GM21825 (cell line): ENCODE measurements at regions not wholly inside any gene's neighbourhood (a gene's known extent, or its start where the extent isn't known, plus 50 kb on each side); places are given as distances from the start of the nearest gene placed in this dataset.
"Not testable (repeated sequence)": the region's sequence is repeated elsewhere in the genome, so short reads cannot be mapped to it uniquely, and the experiment has no call there.

Experiments used
- ATAC-seq: cut with Tn5 transposase; IDR thresholded peaks from one replicate; pipeline ENCODE4 v1.9.1; 2021; ENCODE audit warnings: mild to moderate bottlenecking, moderate library complexity; ENCODE audit not compliant: unreplicated experiment

- no peak for ATAC-seq
Measured at GRCh38 chr1:82366689-82367088, 566.0 kb downstream of the ADGRL2 start.

- not testable (repeated sequence) for ATAC-seq
Measured at GRCh38 chr1:82359541-82359940, 558.8 kb downstream of the ADGRL2 start.

- not testable (repeated sequence) for ATAC-seq
Measured at GRCh38 chr1:82358706-82359105, 558.0 kb downstream of the ADGRL2 start.

- ATAC-seq = not testable (repeated sequence)
Measured at GRCh38 chr1:82354546-82354945, 553.8 kb downstream of the ADGRL2 start.

- no peak for ATAC-seq
Measured at GRCh38 chr1:82348487-82348886, 547.8 kb downstream of the ADGRL2 start.

- ATAC-seq = no peak
Measured at GRCh38 chr1:82346141-82346540, 545.4 kb downstream of the ADGRL2 start.

GRCh38 chr1:82343381-82343780 lies 542.6 kb downstream of the ADGRL2 start:
- no peak for ATAC-seq

- no peak for ATAC-seq
Measured at GRCh38 chr1:82337635-82338034, 536.9 kb downstream of the ADGRL2 start.

GRCh38 chr1:82330330-82330729 lies 529.6 kb downstream of the ADGRL2 start:
- no peak for ATAC-seq

GRCh38 chr1:82329226-82329625 lies 528.5 kb downstream of the ADGRL2 start:
- no peak for ATAC-seq

- no peak for ATAC-seq
Measured at GRCh38 chr1:82323144-82323841, 522.6 kb downstream of the ADGRL2 start.

- no peak for ATAC-seq
Measured at GRCh38 chr1:82321794-82322193, 521.1 kb downstream of the ADGRL2 start.

- ATAC-seq = no peak
Measured at GRCh38 chr1:82319546-82319945, 518.8 kb downstream of the ADGRL2 start.

- ATAC-seq = no peak
Measured at GRCh38 chr1:82318921-82319320, 518.2 kb downstream of the ADGRL2 start.

- no peak for ATAC-seq
Measured at GRCh38 chr1:82318265-82318664, 517.5 kb downstream of the ADGRL2 start.

GRCh38 chr1:82317671-82318070 lies 516.9 kb downstream of the ADGRL2 start:
- ATAC-seq = no peak

- ATAC-seq = no peak
Measured at GRCh38 chr1:82299656-82300055, 498.9 kb downstream of the ADGRL2 start.

GRCh38 chr1:82299056-82299455 lies 498.3 kb downstream of the ADGRL2 start:
- ATAC-seq = no peak

GRCh38 chr1:82297139-82297896 lies 496.6 kb downstream of the ADGRL2 start:
- ATAC-seq = no peak

GRCh38 chr1:82287556-82287955 lies 486.8 kb downstream of the ADGRL2 start:
- no peak for ATAC-seq

- no peak for ATAC-seq
Measured at GRCh38 chr1:82284213-82284612, 483.5 kb downstream of the ADGRL2 start.

GRCh38 chr1:82279241-82279640 lies 478.5 kb downstream of the ADGRL2 start:
- no peak for ATAC-seq
